ENCODE measurements at regions not wholly inside any gene's neighbourhood (a gene's known extent, or its start where the extent isn't known, plus 50 kb on each side); places are given as distances from the start of the nearest gene placed in this dataset.
"Not testable (repeated sequence)": the region's sequence is repeated elsewhere in the genome, so short reads cannot be mapped to it uniquely, and the experiment has no call there.

DNA sequence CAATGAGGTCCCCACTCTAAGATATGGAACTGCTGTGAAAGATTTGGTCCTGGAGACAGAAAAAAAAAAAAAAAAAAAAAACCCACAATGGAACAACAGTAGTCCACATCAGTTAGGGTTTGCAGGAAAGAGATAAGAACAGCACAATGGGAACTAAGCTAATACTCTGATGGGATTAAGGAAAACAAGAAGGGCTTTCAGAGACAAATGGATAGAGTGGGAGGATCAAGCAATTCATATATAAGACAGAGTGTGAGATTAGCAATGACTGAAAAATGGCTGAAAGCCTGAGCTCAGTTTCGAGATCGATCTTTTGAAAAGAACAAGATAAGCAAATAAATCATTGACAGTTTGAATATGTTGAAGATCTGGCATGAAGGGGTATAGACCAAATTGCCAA, 188.4 kb upstream of the TRPC5 start:
- FAIRE-seq (no peak), DNase-seq (ENCODE audit: insufficient read length, low spot score) (no peak)
- no peak for TF ChIP-seq POLR2A (IDR thresholded peaks at IDR 0.05; ENCODE audit: low read depth, low read length)

DNA sequence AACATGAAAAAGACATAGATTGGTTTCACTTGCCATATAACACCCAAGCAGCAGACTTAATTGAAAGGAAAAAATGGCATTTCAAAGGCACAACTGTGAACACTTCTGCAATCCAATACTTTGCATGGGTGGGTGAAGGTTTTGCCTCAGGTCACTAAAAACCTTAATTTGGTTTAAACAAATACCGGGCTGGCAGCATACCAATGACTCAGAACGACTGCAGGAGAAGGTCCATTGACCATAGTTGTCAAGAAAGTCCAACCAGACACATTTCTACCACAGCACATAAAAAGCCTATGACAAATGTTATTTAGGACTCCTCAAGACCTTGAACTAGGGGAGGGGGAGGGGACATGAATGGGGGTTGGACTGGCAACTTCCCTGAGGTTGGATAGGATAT, 183.6 kb upstream of the TRPC5 start:
- DNase-seq (ENCODE audit: insufficient read length, low spot score) (no peak), FAIRE-seq (no peak)
- no peak for TF ChIP-seq POLR2A (IDR thresholded peaks at IDR 0.05; ENCODE audit: low read depth, low read length)

DNA sequence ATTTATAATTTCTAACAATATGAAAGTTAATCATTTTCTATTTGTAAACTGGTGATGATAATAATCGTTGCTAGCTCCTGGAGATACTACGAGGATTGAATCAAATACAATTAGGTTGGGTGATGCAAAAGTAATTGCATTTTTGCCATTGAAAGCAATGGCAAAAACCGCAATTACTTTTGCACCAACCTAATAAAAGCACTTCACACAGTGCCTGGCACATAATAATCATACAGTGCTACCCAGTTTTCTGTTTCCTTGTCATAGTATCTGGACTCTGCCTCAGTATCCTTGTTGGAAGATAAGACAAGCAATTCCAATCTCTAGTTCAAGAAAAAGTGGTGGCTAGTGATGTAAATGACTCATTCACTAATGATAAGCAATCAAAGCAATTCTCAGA, 176.8 kb upstream of the TRPC5 start:
- DNase-seq (ENCODE audit: insufficient read length, low spot score) (no peak), FAIRE-seq (no peak)
- no peak for TF ChIP-seq POLR2A (IDR thresholded peaks at IDR 0.05; ENCODE audit: low read depth, low read length)

DNA sequence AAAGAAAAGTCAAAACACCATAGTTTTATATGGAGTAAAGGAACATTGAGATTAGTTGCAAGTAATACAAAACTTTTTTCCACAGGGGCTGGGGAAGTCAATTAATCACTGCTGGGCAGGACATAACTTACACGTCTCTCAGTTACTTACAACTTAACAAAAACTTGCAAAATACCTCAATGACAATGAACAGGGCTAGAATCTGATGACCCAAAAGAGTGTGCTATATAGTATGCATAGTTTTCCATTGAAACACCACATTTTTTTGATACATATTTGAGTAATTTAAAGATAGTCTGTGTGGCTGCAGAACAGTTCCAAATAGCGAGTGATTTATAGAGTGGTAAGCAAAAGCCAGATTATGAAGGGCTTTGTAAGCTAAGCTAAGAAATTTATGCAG, 172.3 kb upstream of the TRPC5 start:
- DNase-seq (ENCODE audit: insufficient read length, low spot score) (no peak), FAIRE-seq (no peak)
- no peak for TF ChIP-seq POLR2A (IDR thresholded peaks at IDR 0.05; ENCODE audit: low read depth, low read length)

DNA sequence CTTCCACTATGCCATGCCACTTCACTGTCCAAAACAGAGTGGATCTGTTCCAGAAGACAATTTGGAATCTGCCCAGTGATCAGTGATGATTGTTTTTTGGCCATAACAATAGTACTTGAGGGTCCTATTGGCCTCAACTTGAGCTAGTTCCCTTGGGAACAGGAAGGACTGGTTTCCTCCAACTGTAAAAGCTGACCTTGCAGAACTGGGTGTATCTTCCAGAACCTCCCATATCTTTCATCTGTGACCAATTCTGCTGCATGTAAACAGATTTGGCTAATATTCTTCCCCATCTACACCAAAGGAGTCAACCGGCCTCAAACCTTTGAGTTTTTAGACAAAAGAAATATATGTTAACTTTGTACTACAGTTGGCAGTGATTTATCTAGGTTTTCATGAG, 165.1 kb upstream of the TRPC5 start:
- FAIRE-seq = no peak
- no peak for TF ChIP-seq POLR2A (IDR thresholded peaks at IDR 0.05; ENCODE audit: low read depth, low read length)
- DNase-seq (ENCODE audit: insufficient read length, low spot score) = no peak

DNA sequence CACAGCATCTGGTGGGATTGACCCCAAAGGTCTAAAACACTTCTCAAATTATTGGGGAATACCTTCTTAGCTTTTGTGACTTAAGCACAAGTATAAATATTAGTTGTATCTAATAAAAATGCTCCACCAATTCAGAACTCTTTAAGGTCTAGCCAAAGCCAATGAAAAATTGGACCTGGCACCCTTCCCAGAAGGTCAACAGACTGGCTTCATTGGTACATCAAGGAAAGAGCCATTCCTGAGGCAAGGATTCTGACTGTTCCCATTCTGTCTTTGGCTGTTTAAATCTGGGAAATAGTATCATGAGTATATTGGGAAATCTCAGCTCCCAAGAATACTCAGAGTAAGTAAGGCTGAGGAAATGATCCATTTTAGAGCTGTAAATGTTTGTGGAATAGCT, 153.0 kb upstream of the TRPC5 start:
- DNase-seq (ENCODE audit: insufficient read length, low spot score) (no peak), FAIRE-seq (no peak)
- TF ChIP-seq POLR2A (IDR thresholded peaks at IDR 0.05; ENCODE audit: low read depth, low read length) = no peak

DNA sequence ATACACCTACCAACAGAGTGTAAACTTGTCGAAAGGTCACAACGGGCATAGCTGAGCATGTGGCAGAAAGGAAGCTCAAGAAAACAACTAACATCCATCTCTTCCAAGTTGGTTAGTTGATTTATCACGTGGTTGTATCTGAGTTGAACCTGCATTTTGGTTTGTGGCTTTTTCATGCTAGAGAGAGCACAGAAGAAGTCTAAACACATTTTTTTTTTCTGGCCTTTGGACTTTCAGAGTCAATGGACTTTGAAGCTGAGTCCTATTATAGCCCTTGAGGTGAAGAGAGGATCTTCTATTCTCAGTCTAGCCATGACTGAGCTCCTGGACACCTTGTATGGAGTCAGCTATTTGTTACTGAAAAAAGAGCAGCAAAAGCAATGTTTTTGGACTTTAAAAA, 150.6 kb upstream of the TRPC5 start:
- TF ChIP-seq POLR2A (IDR thresholded peaks at IDR 0.05; ENCODE audit: low read depth, low read length) = no peak
- FAIRE-seq = no peak
- DNase-seq (ENCODE audit: insufficient read length, low spot score) = no peak

DNA sequence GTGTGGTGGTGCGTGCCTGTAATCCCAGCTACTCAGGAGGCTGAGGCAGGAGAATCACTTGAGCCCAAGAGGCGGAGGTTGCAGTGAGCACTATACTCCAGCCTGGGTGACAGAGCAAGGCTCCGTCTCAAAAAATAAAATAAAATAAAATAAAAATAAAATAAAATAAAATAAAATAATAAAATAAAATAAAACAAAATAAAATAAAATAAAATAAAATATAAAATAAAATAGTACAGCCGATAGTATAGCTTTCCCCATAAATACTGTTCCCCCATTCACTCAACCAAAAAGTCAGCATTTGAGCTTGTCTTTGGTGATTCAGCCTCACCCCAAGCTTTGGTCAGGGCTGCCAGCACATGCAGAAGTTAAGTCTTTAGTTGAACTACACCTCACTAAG, 144.2 kb upstream of the TRPC5 start:
- FAIRE-seq; DNase-seq (ENCODE audit: insufficient read length, low spot score): not testable (repeated sequence)

DNA sequence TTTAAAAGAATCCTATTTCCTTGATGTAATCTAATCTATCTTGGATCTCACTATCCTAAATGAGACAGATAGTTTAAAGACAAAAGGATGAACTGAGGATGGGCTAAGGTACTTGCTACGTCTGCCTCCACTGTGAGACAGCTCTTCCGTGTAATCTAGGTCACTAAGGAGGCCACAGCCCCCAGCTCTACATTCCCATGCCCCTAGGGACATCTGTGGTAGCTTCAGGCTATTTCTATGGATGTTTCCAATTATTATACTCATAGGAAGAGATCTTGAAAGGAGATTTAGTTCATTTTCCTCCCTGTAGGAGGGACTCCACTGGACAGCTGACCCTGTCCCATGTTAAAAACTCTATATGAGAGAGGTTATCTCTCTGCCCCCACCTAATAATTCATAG, 140.8 kb upstream of the TRPC5 start:
- no peak for TF ChIP-seq POLR2A (IDR thresholded peaks at IDR 0.05; ENCODE audit: low read depth, low read length)
- DNase-seq (ENCODE audit: insufficient read length, low spot score) (no peak), FAIRE-seq (no peak)

DNA sequence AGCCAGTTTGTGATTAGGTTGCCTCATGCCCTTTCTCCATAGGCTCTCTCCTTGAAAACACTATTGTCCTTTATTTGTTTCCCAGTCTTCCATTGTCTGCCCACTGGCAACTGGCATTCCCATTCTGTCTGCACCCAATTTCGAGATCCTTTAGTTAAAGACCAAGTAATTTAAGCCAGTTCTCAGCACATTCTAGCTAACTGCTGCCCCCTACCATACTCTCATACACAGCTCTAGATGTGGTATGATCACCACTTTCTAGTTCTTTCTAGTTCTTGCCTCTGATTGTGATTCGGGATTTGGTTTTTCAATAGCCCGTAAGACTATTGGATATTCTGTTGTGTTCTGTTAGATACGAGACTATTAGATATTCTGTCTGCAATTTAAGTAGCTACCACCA, 135.8 kb upstream of the TRPC5 start:
- FAIRE-seq = no peak
- DNase-seq (ENCODE audit: insufficient read length, low spot score) = no peak
- TF ChIP-seq POLR2A (IDR thresholded peaks at IDR 0.05; ENCODE audit: low read depth, low read length) = no peak

DNA sequence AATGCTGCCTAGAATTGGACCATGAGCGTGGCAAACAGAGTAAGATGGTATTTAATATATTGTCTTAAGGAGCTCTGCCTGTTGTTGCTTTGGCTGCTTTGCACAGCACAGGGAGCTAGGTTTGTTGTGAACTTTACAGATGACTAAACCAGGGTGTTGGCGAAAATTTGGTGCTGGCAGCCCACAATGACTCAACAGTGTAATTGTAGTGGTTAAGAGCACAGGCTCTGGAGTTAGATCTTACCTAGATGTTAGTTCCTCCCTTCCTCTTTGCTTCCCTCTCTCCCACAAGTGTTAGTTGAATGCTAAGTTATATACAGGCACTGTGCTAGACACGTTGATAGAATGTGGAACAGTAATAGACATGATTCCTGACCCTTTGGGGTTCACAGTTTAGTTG, 128.9 kb upstream of the TRPC5 start:
- no peak for TF ChIP-seq POLR2A (IDR thresholded peaks at IDR 0.05; ENCODE audit: low read depth, low read length)
- FAIRE-seq = no peak
- no peak for DNase-seq (ENCODE audit: insufficient read length, low spot score)

DNA sequence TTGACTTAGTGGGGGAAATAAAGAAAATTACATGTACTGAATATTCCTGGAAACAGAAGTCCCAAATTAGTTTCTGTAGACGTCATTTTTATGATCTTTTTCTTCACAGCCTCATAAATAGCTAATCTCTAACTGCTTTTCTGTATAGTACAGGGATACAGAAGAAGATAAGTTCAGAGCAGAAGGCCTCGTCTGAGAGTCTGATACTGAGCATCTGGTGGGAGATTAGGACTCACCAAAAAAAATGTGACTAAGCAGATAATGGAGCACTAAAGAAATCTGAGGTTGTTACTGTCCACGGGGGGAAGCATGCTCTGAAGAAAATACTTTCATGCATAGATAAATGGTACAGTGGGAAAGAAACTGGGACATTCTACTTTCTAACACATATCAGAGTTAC, 115.3 kb upstream of the TRPC5 start:
- FAIRE-seq = no peak
- no peak for TF ChIP-seq POLR2A (IDR thresholded peaks at IDR 0.05; ENCODE audit: low read depth, low read length)

DNA sequence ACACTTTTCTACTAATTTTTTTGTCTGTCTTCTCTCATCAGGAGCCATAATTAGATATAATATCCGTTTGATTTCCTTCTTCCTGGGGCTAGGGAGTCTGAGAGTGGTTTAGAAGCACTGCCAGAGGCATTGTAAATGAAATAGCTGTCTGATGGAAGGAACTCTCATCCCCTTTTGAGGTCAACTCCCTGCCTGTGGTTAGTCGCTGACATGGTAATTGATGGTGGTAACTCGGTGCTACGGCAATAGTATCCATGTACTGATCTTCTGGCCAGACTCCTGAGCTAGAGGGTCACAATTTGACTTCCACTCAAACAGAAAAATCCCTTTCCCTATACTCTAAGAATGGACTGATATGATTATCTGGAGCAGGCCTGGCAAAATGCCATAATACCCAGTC, 108.1 kb upstream of the TRPC5 start:
- no peak for TF ChIP-seq POLR2A (IDR thresholded peaks at IDR 0.05; ENCODE audit: low read depth, low read length)
- FAIRE-seq (no peak), DNase-seq (ENCODE audit: insufficient read length, low spot score) (no peak)

More for the DNA sequence above, 115.3 kb upstream of the TRPC5 start:
- DNase-seq (ENCODE audit: insufficient read length, low spot score) = no peak

DNA sequence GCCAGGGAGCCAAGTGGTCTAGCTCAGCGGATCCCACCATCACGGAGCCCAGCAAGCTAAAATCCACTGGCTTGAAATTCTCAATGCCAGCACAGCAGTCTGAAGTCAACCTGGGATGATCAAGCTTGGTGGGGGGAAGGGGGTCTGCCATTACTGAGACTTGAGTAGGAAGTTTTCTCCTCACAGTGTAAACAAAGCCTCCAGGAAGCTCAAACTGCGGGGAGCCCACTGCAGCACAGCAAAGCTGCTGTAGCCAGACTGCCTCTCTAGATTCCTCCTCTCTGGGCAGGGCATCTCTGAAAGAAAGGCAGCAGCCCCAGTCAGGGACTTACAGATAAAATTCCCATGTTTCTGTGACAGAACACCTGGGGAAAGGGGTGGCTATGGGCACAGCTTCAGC, 98.8 kb upstream of the TRPC5 start:
- not testable (repeated sequence) for DNase-seq (ENCODE audit: insufficient read length, low spot score); FAIRE-seq

DNA sequence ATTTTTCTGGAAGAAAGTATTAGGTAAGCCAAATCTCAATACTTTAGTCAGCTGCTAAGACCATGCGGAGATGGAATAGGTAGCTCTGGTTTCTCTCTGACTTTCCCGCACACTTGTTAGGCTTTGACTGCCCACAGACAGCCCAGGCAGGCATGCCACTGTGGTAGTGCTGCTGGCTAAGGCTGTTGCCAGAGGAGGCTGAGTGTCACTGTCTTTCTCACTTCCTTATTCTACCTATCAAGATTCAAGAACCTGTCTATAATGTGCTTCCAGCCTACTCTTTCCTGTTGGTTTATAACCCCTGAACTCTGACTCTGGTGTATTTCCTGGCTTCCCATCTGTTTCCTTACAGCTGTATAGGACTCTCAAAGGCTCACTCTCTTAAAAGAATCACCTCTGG, 81.8 kb upstream of the TRPC5 start:
- TF ChIP-seq POLR2A (IDR thresholded peaks at IDR 0.05; ENCODE audit: low read depth, low read length) = no peak
- no peak for FAIRE-seq

DNA sequence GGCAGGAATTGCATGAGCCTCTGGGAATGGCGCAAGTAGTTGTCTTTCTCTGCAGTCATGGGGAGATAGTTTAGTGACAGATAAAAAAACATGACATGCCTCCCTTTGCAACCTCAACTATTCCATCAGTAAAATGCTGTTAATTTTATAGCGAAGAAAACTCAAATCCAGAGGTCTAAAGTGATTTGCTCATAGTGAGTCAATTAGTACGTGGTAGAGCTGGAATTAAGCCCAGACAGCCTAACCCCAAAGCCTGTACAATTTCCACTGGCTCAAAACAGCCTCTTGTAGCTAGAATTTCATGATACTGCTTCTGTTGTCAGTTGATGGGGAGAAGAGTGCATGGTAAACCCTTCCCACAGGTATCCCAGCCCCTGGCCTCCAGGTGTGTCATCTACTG, 81.3 kb upstream of the TRPC5 start:
- no peak for FAIRE-seq
- no peak for DNase-seq (ENCODE audit: insufficient read length, low spot score)
- no peak for TF ChIP-seq POLR2A (IDR thresholded peaks at IDR 0.05; ENCODE audit: low read depth, low read length)

More for the DNA sequence above, 81.8 kb upstream of the TRPC5 start:
- no peak for DNase-seq (ENCODE audit: insufficient read length, low spot score)

Data from H54 (cell line).